ENCODE measurements at regions not wholly inside any gene's neighbourhood (a gene's known extent, or its start where the extent isn't known, plus 50 kb on each side); places are given as distances from the start of the nearest gene placed in this dataset.

- no peak overlapping the region for H3K27ac ChIP-seq (ENCODE audit: low read depth, low read length)
- peaks cover 0 to 6% of the 10 kb centered on the region in 2 donors for H3K27me3 ChIP-seq (ENCODE audit: control insufficient read depth in 1 of 2, insufficient read depth in 2 of 2, low read length in 2 of 2)
- H3K4me1 ChIP-seq (ENCODE audit: control insufficient read depth in 1 of 2, insufficient read depth in 2 of 2, low read length in 2 of 2): no peaks in the 10 kb centered on the region
- no peaks in the 10 kb centered on the region for H3K9me3 ChIP-seq (ENCODE audit: control insufficient read depth in 1 of 2, low read length in 2 of 2)
- H3K4me3 ChIP-seq (ENCODE audit: low read depth in 1 of 2, low read length in 2 of 2): no peak overlapping the region
- no peak overlapping the region for H3K9ac ChIP-seq (ENCODE audit: low read depth in 1 of 2, low read length in 2 of 2)
- no peaks in the 10 kb centered on the region for H3K36me3 ChIP-seq (ENCODE audit: control insufficient read depth in 1 of 2, insufficient read depth in 2 of 2, low read length in 2 of 2)
These were observed 260.0 kb upstream of the ECI2 start for GRCh38 chr6:4395386-4395785.

GRCh38 chr6:4394786-4395185 is 259.4 kb upstream of the ECI2 start:
- no peak overlapping the region for H3K9ac ChIP-seq (ENCODE audit: low read depth in 1 of 2, low read length in 2 of 2)

GRCh38 chr6:4388675-4389074 is 253.3 kb upstream of the ECI2 start:
- H3K9ac ChIP-seq (ENCODE audit: low read depth in 1 of 2, low read length in 2 of 2): no peak overlapping the region
- H3K27ac ChIP-seq (ENCODE audit: low read depth, low read length): no peak overlapping the region
- H3K27me3 ChIP-seq (ENCODE audit: control insufficient read depth in 1 of 2, insufficient read depth in 2 of 2, low read length in 2 of 2): no peaks in the 10 kb centered on the region
- H3K4me3 ChIP-seq (ENCODE audit: low read depth in 1 of 2, low read length in 2 of 2): no peak overlapping the region
- H3K4me1 ChIP-seq (ENCODE audit: control insufficient read depth in 1 of 2, insufficient read depth in 2 of 2, low read length in 2 of 2): no peaks in the 10 kb centered on the region
- peaks cover 9 to 10% of the 10 kb centered on the region in 2 donors for H3K9me3 ChIP-seq (ENCODE audit: control insufficient read depth in 1 of 2, low read length in 2 of 2)
- H3K36me3 ChIP-seq (ENCODE audit: control insufficient read depth in 1 of 2, insufficient read depth in 2 of 2, low read length in 2 of 2): no peaks in the 10 kb centered on the region

More at GRCh38 chr6:4394786-4395185, 259.4 kb upstream of the ECI2 start:
- H3K27me3 ChIP-seq (ENCODE audit: control insufficient read depth in 1 of 2, insufficient read depth in 2 of 2, low read length in 2 of 2): no peaks in the 10 kb centered on the region
- H3K36me3 ChIP-seq (ENCODE audit: control insufficient read depth in 1 of 2, insufficient read depth in 2 of 2, low read length in 2 of 2): no peaks in the 10 kb centered on the region
- no peak overlapping the region for H3K4me3 ChIP-seq (ENCODE audit: low read depth in 1 of 2, low read length in 2 of 2)
- H3K9me3 ChIP-seq (ENCODE audit: control insufficient read depth in 1 of 2, low read length in 2 of 2): no peaks in the 10 kb centered on the region
- H3K4me1 ChIP-seq (ENCODE audit: control insufficient read depth in 1 of 2, insufficient read depth in 2 of 2, low read length in 2 of 2): no peaks in the 10 kb centered on the region
- no peak overlapping the region for H3K27ac ChIP-seq (ENCODE audit: low read depth, low read length)

- Histone ChIP-seq H3K9me3 (ENCODE audit: control insufficient read depth in 1 of 2, low read length in 2 of 2) (peaks cover 15 to 16% of the 10 kb centered on the region in 2 donors), H3K4me3 (ENCODE audit: low read depth in 1 of 2, low read length in 2 of 2) (no peak overlapping the region), H3K27ac (ENCODE audit: low read depth, low read length) (no peak overlapping the region), H3K27me3 (ENCODE audit: control insufficient read depth in 1 of 2, insufficient read depth in 2 of 2, low read length in 2 of 2) (no peaks in the 10 kb centered on the region), H3K9ac (ENCODE audit: low read depth in 1 of 2, low read length in 2 of 2) (no peak overlapping the region), H3K36me3 (ENCODE audit: control insufficient read depth in 1 of 2, insufficient read depth in 2 of 2, low read length in 2 of 2) (no peaks in the 10 kb centered on the region), H3K4me1 (ENCODE audit: control insufficient read depth in 1 of 2, insufficient read depth in 2 of 2, low read length in 2 of 2) (no peaks in the 10 kb centered on the region)
These were observed 249.3 kb upstream of the ECI2 start for GRCh38 chr6:4384656-4385055.

GRCh38 chr6:4383910-4384638 is 248.7 kb upstream of the ECI2 start:
- H3K9ac ChIP-seq (ENCODE audit: low read depth in 1 of 2, low read length in 2 of 2): no peak overlapping the region
- no peaks in the 10 kb centered on the region for H3K36me3 ChIP-seq (ENCODE audit: control insufficient read depth in 1 of 2, insufficient read depth in 2 of 2, low read length in 2 of 2)
- no peaks in the 10 kb centered on the region for H3K27me3 ChIP-seq (ENCODE audit: control insufficient read depth in 1 of 2, insufficient read depth in 2 of 2, low read length in 2 of 2)
- peaks cover 15 to 16% of the 10 kb centered on the region in 2 donors for H3K9me3 ChIP-seq (ENCODE audit: control insufficient read depth in 1 of 2, low read length in 2 of 2)
- H3K4me3 ChIP-seq (ENCODE audit: low read depth in 1 of 2, low read length in 2 of 2): no peak overlapping the region
- H3K27ac ChIP-seq (ENCODE audit: low read depth, low read length): no peak overlapping the region
- H3K4me1 ChIP-seq (ENCODE audit: control insufficient read depth in 1 of 2, insufficient read depth in 2 of 2, low read length in 2 of 2): no peaks in the 10 kb centered on the region

GRCh38 chr6:4382362-4382853 is 247.0 kb upstream of the ECI2 start:
- Histone ChIP-seq H3K9ac (ENCODE audit: low read depth in 1 of 2, low read length in 2 of 2) (no peak overlapping the region), H3K36me3 (ENCODE audit: control insufficient read depth in 1 of 2, insufficient read depth in 2 of 2, low read length in 2 of 2) (no peaks in the 10 kb centered on the region), H3K4me3 (ENCODE audit: low read depth in 1 of 2, low read length in 2 of 2) (no peak overlapping the region), H3K27ac (ENCODE audit: low read depth, low read length) (no peak overlapping the region), H3K9me3 (ENCODE audit: control insufficient read depth in 1 of 2, low read length in 2 of 2) (peaks cover 15 to 16% of the 10 kb centered on the region in 2 donors), H3K27me3 (ENCODE audit: control insufficient read depth in 1 of 2, insufficient read depth in 2 of 2, low read length in 2 of 2) (no peaks in the 10 kb centered on the region), H3K4me1 (ENCODE audit: control insufficient read depth in 1 of 2, insufficient read depth in 2 of 2, low read length in 2 of 2) (no peaks in the 10 kb centered on the region)

GRCh38 chr6:4381381-4381780 is 246.0 kb upstream of the ECI2 start:
- H3K27me3 ChIP-seq (ENCODE audit: control insufficient read depth in 1 of 2, insufficient read depth in 2 of 2, low read length in 2 of 2): no peaks in the 10 kb centered on the region
- H3K4me3 ChIP-seq (ENCODE audit: low read depth in 1 of 2, low read length in 2 of 2): no peak overlapping the region
- H3K9me3 ChIP-seq (ENCODE audit: control insufficient read depth in 1 of 2, low read length in 2 of 2): peaks cover 15 to 16% of the 10 kb centered on the region in 2 donors
- H3K27ac ChIP-seq (ENCODE audit: low read depth, low read length): no peak overlapping the region
- no peaks in the 10 kb centered on the region for H3K4me1 ChIP-seq (ENCODE audit: control insufficient read depth in 1 of 2, insufficient read depth in 2 of 2, low read length in 2 of 2)
- no peaks in the 10 kb centered on the region for H3K36me3 ChIP-seq (ENCODE audit: control insufficient read depth in 1 of 2, insufficient read depth in 2 of 2, low read length in 2 of 2)
- H3K9ac ChIP-seq (ENCODE audit: low read depth in 1 of 2, low read length in 2 of 2): no peak overlapping the region

- Histone ChIP-seq H3K4me1 (ENCODE audit: control insufficient read depth in 1 of 2, insufficient read depth in 2 of 2, low read length in 2 of 2) (no peaks in the 10 kb centered on the region), H3K9ac (ENCODE audit: low read depth in 1 of 2, low read length in 2 of 2) (no peak overlapping the region), H3K27ac (ENCODE audit: low read depth, low read length) (no peak overlapping the region)
These were observed 245.5 kb upstream of the ECI2 start for GRCh38 chr6:4380881-4381281.

GRCh38 chr6:4379958-4380357 is 244.6 kb upstream of the ECI2 start:
- no peaks in the 10 kb centered on the region for H3K4me1 ChIP-seq (ENCODE audit: control insufficient read depth in 1 of 2, insufficient read depth in 2 of 2, low read length in 2 of 2)
- no peaks in the 10 kb centered on the region for H3K27me3 ChIP-seq (ENCODE audit: control insufficient read depth in 1 of 2, insufficient read depth in 2 of 2, low read length in 2 of 2)
- H3K9ac ChIP-seq (ENCODE audit: low read depth in 1 of 2, low read length in 2 of 2): no peak overlapping the region
- H3K4me3 ChIP-seq (ENCODE audit: low read depth in 1 of 2, low read length in 2 of 2): no peak overlapping the region
- H3K36me3 ChIP-seq (ENCODE audit: control insufficient read depth in 1 of 2, insufficient read depth in 2 of 2, low read length in 2 of 2): no peaks in the 10 kb centered on the region
- H3K27ac ChIP-seq (ENCODE audit: low read depth, low read length): no peak overlapping the region
- H3K9me3 ChIP-seq (ENCODE audit: control insufficient read depth in 1 of 2, low read length in 2 of 2): peaks cover 15 to 16% of the 10 kb centered on the region in 2 donors

More at GRCh38 chr6:4380881-4381281, 245.5 kb upstream of the ECI2 start:
- no peaks in the 10 kb centered on the region for H3K27me3 ChIP-seq (ENCODE audit: control insufficient read depth in 1 of 2, insufficient read depth in 2 of 2, low read length in 2 of 2)
- H3K9me3 ChIP-seq (ENCODE audit: control insufficient read depth in 1 of 2, low read length in 2 of 2): peaks cover 15 to 16% of the 10 kb centered on the region in 2 donors
- H3K36me3 ChIP-seq (ENCODE audit: control insufficient read depth in 1 of 2, insufficient read depth in 2 of 2, low read length in 2 of 2): no peaks in the 10 kb centered on the region
- H3K4me3 ChIP-seq (ENCODE audit: low read depth in 1 of 2, low read length in 2 of 2): no peak overlapping the region

- peaks cover 2 to 4% of the 10 kb centered on the region in 2 donors for H3K9me3 ChIP-seq (ENCODE audit: control insufficient read depth in 1 of 2, low read length in 2 of 2)
- H3K4me3 ChIP-seq (ENCODE audit: low read depth in 1 of 2, low read length in 2 of 2): no peak overlapping the region
- H3K4me1 ChIP-seq (ENCODE audit: control insufficient read depth in 1 of 2, insufficient read depth in 2 of 2, low read length in 2 of 2): no peaks in the 10 kb centered on the region
- H3K9ac ChIP-seq (ENCODE audit: low read depth in 1 of 2, low read length in 2 of 2): no peak overlapping the region
- no peaks in the 10 kb centered on the region for H3K27me3 ChIP-seq (ENCODE audit: control insufficient read depth in 1 of 2, insufficient read depth in 2 of 2, low read length in 2 of 2)
- H3K27ac ChIP-seq (ENCODE audit: low read depth, low read length): no peak overlapping the region
- no peaks in the 10 kb centered on the region for H3K36me3 ChIP-seq (ENCODE audit: control insufficient read depth in 1 of 2, insufficient read depth in 2 of 2, low read length in 2 of 2)
These were observed 243.1 kb upstream of the ECI2 start for GRCh38 chr6:4378319-4378996.

All from duodenal mucosa (tissue), 2 donors.